ENCODE measurements at regions not wholly inside any gene's neighbourhood (a gene's known extent, or its start where the extent isn't known, plus 50 kb on each side); places are given as distances from the start of the nearest gene placed in this dataset.
"Not testable (repeated sequence)": the region's sequence is repeated elsewhere in the genome, so short reads cannot be mapped to it uniquely, and the experiment has no call there.

DNA sequence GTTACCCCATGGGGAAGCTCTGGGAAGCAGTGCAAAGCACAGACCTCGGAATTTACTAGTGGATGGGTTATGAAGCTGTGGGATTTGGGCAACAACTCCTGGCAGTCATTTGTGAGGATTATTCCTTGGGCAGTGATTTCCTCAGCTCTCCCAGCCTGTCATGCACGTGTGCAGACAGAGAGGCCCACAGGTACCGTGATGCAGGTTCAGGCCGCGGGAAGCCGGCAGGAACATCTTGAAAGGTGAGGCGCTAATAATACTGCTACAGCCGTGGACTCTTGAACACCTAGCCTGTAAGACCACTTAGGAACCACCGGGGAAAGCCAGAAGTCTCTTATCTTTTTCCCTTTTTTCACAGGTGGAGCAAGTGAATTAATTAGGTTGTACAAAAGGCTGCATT is 80.2 kb upstream of the CPHXL start:
- H3K4me1 ChIP-seq (ENCODE audit: control insufficient read depth, insufficient read depth, low read length) = no peaks in the 10 kb centered on the region
- no peaks in the 10 kb centered on the region for H3K9me3 ChIP-seq (replicated peaks; ENCODE audit: low read length)
- H3K36me3 ChIP-seq (ENCODE audit: insufficient read depth, low read length) = no peaks in the 10 kb centered on the region
- peaks cover 4% of the 10 kb centered on the region for H3K27me3 ChIP-seq (ENCODE audit: control insufficient read depth, insufficient read depth, low read length)
- no peak overlapping the region for H3K4me3 ChIP-seq (ENCODE audit: low read length)
- no peak overlapping the region for H3K4me2 ChIP-seq (ENCODE audit: low read length)
- no peak overlapping the region for H3K9ac ChIP-seq (ENCODE audit: low read depth, low read length)

DNA sequence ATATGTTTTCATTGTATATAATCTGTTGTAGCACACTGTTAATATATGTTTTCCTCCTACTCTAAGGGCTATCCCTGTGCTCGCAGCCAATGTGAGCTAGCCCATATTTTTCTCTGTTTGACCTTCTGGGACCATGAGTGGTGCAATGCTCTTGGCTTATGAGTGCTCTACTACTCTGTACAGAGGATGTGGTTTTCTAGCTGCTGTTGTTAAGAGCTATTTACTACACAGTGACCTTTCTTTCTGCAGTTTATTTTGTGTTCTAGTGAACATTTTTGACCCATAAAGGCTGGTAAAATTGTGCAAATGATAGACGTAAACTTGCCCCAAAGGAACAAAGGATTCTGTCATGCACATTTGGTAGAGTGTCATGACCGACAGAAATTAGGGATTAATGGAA is 84.1 kb upstream of the CPHXL start:
- H3K9me3 ChIP-seq (replicated peaks; ENCODE audit: low read length) = no peaks in the 10 kb centered on the region
- H3K36me3 ChIP-seq (ENCODE audit: insufficient read depth, low read length) = no peaks in the 10 kb centered on the region
- no peaks in the 10 kb centered on the region for H3K4me1 ChIP-seq (ENCODE audit: control insufficient read depth, insufficient read depth, low read length)
- H3K9ac ChIP-seq (ENCODE audit: low read depth, low read length) = no peak overlapping the region
- no peak overlapping the region for H3K4me2 ChIP-seq (ENCODE audit: low read length)
- H3K27me3 ChIP-seq (ENCODE audit: control insufficient read depth, insufficient read depth, low read length) = peaks cover 4% of the 10 kb centered on the region
- H3K4me3 ChIP-seq (ENCODE audit: low read length) = no peak overlapping the region

DNA sequence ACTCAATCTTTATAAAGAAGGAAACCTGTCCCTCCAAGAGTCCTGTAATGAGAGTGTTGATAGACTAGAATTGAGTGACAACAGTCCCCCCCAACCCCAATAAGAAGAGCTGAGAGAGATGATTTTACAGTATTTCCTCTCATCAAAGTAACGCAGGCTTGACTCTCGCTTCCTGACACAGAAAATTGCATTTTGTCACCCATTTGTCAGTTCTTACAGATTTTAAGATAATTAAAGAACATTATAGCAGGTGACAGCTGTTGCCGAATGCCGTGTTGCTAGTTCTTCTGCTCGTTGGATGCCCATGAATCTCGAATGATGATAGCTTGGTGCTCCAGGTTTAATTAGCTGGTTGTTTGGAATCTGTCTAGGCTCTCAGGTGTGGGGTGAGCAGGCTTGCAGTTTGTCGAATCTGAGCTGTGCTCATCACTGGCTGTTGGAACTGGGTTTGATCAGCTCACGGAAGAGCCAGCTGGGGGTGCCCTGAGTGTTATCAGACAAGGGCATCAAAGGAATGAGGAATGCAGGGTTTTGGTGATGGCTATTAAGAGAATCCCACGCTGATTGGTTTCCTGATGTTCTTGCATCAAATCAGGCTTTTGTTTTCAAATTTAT is 84.8 kb upstream of the CPHXL start:
- Histone ChIP-seq H3K9ac (ENCODE audit: low read depth, low read length) (no peak overlapping the region), H3K4me3 (ENCODE audit: low read length) (no peak overlapping the region), H3K4me2 (ENCODE audit: low read length) (no peak overlapping the region), H3K9me3 (replicated peaks; ENCODE audit: low read length) (no peaks in the 10 kb centered on the region), H3K4me1 (ENCODE audit: control insufficient read depth, insufficient read depth, low read length) (no peaks in the 10 kb centered on the region), H3K27me3 (ENCODE audit: control insufficient read depth, insufficient read depth, low read length) (peaks cover 4% of the 10 kb centered on the region), H3K36me3 (ENCODE audit: insufficient read depth, low read length) (no peaks in the 10 kb centered on the region)

DNA sequence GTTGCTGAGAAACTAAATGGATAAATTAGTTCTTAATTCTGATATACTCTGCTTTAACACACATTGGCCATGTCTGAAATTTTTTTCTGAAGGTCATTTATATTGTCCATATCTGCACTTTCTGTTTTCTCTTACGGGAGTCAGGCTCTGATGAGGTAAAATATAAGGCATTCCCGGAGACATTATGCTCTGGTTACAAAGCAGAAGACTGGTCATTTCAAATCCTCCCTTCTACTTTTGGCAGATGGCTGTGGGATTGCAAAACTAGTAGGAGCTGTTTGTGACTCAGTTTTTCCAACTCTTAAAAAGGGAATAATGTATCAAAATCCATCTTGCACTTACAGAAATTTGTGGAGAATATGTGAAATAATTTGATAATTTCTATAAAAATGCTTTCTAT is 92.2 kb upstream of the CPHXL start:
- no peaks in the 10 kb centered on the region for H3K27me3 ChIP-seq (ENCODE audit: control insufficient read depth, insufficient read depth, low read length)
- no peaks in the 10 kb centered on the region for H3K4me1 ChIP-seq (ENCODE audit: control insufficient read depth, insufficient read depth, low read length)
- H3K9me3 ChIP-seq (replicated peaks; ENCODE audit: low read length) = no peaks in the 10 kb centered on the region
- H3K4me2 ChIP-seq (ENCODE audit: low read length) = no peak overlapping the region
- H3K9ac ChIP-seq (ENCODE audit: low read depth, low read length) = no peak overlapping the region
- H3K36me3 ChIP-seq (ENCODE audit: insufficient read depth, low read length) = no peaks in the 10 kb centered on the region
- H3K4me3 ChIP-seq (ENCODE audit: low read length) = no peak overlapping the region

DNA sequence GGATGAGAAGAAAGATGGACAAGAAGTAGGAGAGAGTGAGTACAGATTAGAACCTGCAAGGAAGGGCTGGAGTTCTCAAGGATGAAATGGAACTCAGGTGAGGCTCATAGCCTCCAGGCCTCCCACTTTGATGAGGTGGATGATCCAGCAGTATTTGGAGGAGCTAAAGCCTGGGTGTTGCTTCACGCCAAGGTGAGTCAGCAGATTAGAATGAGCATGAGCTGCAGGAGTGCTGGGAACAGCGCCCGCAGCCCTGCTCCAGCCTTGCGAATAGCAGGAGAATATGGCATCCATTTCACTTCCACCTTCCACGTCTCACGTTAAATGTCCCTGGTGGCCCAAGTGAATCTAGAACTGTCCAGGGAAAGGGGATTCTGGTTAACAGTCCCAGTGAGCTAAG is 94.4 kb upstream of the CPHXL start:
- no peaks in the 10 kb centered on the region for H3K27me3 ChIP-seq (ENCODE audit: control insufficient read depth, insufficient read depth, low read length)
- no peaks in the 10 kb centered on the region for H3K4me1 ChIP-seq (ENCODE audit: control insufficient read depth, insufficient read depth, low read length)
- H3K4me3 ChIP-seq (ENCODE audit: low read length) = no peak overlapping the region
- H3K36me3 ChIP-seq (ENCODE audit: insufficient read depth, low read length) = no peaks in the 10 kb centered on the region
- H3K9me3 ChIP-seq (replicated peaks; ENCODE audit: low read length) = no peaks in the 10 kb centered on the region
- H3K9ac ChIP-seq (ENCODE audit: low read depth, low read length) = no peak overlapping the region
- no peak overlapping the region for H3K4me2 ChIP-seq (ENCODE audit: low read length)

DNA sequence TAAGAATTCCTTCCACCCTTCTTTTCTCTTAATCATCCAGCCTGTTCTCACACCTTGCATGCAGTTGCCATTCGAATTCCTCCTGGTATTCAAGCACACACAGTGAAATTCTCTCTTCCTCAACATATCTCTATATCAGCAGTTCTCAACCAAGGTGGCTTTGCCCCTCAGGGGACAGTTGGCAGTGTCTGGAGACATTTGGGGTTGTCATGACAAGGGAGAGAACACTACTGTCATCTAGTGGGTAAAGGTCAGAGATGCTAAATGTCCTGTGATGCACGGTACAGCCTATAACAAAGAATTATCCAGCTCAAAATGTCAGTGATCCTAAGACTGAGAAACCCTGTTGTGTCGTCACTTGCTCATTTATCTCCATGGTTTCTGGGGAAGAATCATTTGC is 94.8 kb upstream of the CPHXL start:
- Histone ChIP-seq H3K4me1 (ENCODE audit: control insufficient read depth, insufficient read depth, low read length) (no peaks in the 10 kb centered on the region), H3K4me2 (ENCODE audit: low read length) (no peak overlapping the region), H3K27me3 (ENCODE audit: control insufficient read depth, insufficient read depth, low read length) (no peaks in the 10 kb centered on the region), H3K4me3 (ENCODE audit: low read length) (no peak overlapping the region), H3K9me3 (replicated peaks; ENCODE audit: low read length) (no peaks in the 10 kb centered on the region), H3K9ac (ENCODE audit: low read depth, low read length) (no peak overlapping the region), H3K36me3 (ENCODE audit: insufficient read depth, low read length) (no peaks in the 10 kb centered on the region)

DNA sequence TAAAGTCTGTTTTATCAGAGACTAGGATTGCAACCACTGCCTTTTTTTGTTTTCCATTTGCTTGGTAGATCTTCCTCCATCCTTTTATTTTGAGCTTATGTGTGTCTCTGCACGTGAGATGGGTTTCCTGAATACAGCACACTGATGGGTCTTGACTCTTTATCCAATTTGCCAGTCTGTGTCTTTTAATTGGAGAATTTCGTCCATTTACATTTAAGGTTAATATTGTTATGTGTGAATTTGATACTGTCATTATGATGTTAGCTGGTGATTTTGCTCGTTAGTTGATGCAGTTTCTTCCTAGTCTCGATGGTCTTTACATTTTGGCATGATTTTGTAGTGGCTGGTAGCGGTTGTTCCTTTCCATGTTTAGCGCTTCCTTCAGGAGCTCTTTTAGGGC is 99.5 kb upstream of the CPHXL start:
- not testable (repeated sequence) for H3K4me2 ChIP-seq (ENCODE audit: low read length); H3K9me3 ChIP-seq (replicated peaks; ENCODE audit: low read length); H3K9ac ChIP-seq (ENCODE audit: low read depth, low read length); H3K27me3 ChIP-seq (ENCODE audit: control insufficient read depth, insufficient read depth, low read length); H3K36me3 ChIP-seq (ENCODE audit: insufficient read depth, low read length); H3K4me3 ChIP-seq (ENCODE audit: low read length); H3K4me1 ChIP-seq (ENCODE audit: control insufficient read depth, insufficient read depth, low read length)

DNA sequence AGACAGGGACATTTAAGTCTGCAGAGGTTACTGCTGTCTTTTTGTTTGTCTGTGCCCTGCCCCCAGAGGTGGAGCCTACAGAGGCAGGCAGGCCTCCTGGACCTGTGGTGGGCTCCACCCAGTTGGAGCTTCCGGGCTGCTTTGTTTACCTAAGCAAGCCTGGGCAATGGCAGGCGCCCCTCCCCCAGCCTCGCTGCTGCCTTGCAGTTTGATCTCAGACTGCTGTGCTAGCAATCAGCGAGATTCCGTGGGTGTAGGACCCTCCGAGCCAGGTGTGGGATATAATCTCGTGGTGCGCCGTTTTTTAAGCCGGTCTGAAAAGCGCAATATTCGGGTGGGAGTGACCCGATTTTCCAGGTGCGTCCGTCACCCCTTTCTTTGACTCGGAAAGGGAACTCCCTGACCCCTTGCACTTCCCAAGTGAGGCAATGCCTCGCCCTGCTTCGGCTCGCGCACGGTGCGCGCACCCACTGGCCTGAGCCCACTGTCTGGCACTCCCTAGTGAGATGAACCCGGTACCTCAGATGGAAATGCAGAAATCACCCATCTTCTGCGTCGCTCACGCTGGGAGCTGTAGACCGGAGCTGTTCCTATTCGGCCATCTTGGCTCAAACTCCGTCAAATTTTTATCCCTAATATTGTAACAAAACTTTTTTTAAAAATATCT is 101.2 kb upstream of the CPHXL start:
- H3K9me3 ChIP-seq (replicated peaks; ENCODE audit: low read length); H3K4me2 ChIP-seq (ENCODE audit: low read length); H3K4me3 ChIP-seq (ENCODE audit: low read length); H3K27me3 ChIP-seq (ENCODE audit: control insufficient read depth, insufficient read depth, low read length); H3K36me3 ChIP-seq (ENCODE audit: insufficient read depth, low read length); H3K9ac ChIP-seq (ENCODE audit: low read depth, low read length); H3K4me1 ChIP-seq (ENCODE audit: control insufficient read depth, insufficient read depth, low read length): not testable (repeated sequence)

DNA sequence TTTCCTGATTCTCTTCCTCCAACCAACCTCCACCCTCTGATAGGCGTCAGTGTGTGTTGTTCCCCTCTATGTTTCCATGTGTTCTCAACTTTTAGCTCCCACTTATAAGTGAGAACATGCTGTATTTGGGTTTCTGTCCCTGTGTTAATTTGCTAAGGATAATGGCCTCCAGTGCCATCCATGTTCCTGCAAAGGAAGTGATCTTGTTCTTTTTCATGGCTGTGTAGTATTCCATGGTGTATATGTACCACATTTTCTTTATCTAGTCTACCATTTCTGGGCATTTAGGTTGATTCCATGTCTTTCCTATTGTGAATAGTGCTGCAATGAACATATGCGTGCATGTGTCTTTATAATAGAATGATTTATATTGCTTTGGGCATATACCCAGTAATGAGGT is 107.1 kb upstream of the CPHXL start:
- H3K9me3 ChIP-seq (replicated peaks; ENCODE audit: low read length); H3K4me3 ChIP-seq (ENCODE audit: low read length); H3K36me3 ChIP-seq (ENCODE audit: insufficient read depth, low read length); H3K9ac ChIP-seq (ENCODE audit: low read depth, low read length); H3K27me3 ChIP-seq (ENCODE audit: control insufficient read depth, insufficient read depth, low read length); H3K4me1 ChIP-seq (ENCODE audit: control insufficient read depth, insufficient read depth, low read length); H3K4me2 ChIP-seq (ENCODE audit: low read length): not testable (repeated sequence)

DNA sequence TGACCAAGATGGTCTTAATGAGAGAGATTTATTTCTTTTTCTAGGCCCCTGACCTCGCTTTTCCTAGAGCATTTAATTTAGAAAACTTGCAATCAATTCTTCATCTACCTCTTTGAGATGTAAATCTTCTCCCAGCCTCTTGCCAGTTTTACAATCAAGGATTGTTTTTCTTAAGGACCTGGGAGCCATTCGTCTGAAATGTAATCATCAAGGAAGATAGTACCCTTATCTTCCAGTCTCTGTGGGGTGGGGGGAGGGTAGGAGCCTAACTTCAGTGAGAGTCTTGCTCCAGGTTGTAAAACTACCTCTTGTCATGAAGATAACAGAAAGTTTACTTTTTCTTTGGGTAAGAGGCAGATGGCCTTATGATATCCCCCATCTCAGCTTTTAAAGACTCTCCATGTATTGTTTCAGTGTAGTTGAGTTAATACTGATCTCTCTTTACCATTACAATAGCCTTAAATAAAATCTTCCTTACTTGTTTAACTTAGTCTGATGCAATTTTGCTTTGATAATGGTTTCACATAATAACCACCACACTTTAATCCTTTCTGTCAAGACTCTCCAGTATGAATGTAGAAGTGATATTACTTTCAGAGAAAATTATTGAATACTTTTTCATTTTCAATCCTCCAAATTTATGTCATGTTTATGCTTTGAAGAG is 110.2 kb upstream of the CPHXL start:
- no peak overlapping the region for H3K4me3 ChIP-seq (ENCODE audit: low read length)
- no peaks in the 10 kb centered on the region for H3K9me3 ChIP-seq (replicated peaks; ENCODE audit: low read length)
- H3K27me3 ChIP-seq (ENCODE audit: control insufficient read depth, insufficient read depth, low read length) = no peaks in the 10 kb centered on the region
- H3K9ac ChIP-seq (ENCODE audit: low read depth, low read length) = no peak overlapping the region
- H3K4me1 ChIP-seq (ENCODE audit: control insufficient read depth, insufficient read depth, low read length) = no peaks in the 10 kb centered on the region
- H3K4me2 ChIP-seq (ENCODE audit: low read length) = no peak overlapping the region
- H3K36me3 ChIP-seq (ENCODE audit: insufficient read depth, low read length) = no peaks in the 10 kb centered on the region

DNA sequence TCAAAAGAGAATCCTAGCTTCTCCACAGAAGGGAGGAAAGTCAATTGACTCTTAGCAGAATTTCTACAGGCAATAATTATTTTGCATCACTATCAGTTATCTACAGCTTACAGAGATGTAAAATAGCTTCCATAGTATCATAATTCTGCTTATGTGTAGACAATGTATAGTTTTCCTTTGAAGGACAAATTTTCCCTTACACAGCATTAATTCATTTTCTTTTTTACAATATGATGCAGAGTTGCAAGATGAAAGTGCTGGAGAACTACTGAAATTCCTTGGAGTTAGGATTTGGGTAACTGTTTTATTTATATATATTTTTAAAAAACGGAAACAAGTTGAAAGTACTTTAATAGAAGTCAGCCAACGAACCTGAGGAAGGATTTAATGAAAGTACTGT is 111.0 kb upstream of the CPHXL start:
- no peak overlapping the region for H3K4me2 ChIP-seq (ENCODE audit: low read length)
- no peak overlapping the region for H3K9ac ChIP-seq (ENCODE audit: low read depth, low read length)
- H3K27me3 ChIP-seq (ENCODE audit: control insufficient read depth, insufficient read depth, low read length) = no peaks in the 10 kb centered on the region
- H3K4me1 ChIP-seq (ENCODE audit: control insufficient read depth, insufficient read depth, low read length) = no peaks in the 10 kb centered on the region
- no peaks in the 10 kb centered on the region for H3K9me3 ChIP-seq (replicated peaks; ENCODE audit: low read length)
- no peaks in the 10 kb centered on the region for H3K36me3 ChIP-seq (ENCODE audit: insufficient read depth, low read length)
- no peak overlapping the region for H3K4me3 ChIP-seq (ENCODE audit: low read length)

DNA sequence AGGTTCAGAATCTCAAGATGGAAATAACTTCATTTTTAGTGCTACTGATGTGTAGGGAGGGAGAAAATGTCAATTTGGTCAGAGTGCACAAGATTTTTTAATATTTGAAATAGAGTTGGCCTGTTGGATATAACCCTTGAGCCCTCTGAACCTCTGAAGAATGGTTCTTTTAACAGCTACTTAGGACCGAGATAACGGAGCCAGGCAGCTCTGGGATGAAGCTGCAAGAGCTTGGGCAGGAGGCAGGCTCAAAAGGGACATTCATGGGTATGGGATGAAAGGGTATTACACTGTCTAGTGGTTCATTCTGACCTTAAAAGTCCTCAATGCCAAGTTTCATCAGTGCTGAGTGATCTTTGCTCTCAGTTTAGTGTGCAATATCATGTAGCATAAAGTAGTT is 111.4 kb upstream of the CPHXL start:
- no peaks in the 10 kb centered on the region for H3K4me1 ChIP-seq (ENCODE audit: control insufficient read depth, insufficient read depth, low read length)
- H3K36me3 ChIP-seq (ENCODE audit: insufficient read depth, low read length) = no peaks in the 10 kb centered on the region
- H3K9ac ChIP-seq (ENCODE audit: low read depth, low read length) = no peak overlapping the region
- no peak overlapping the region for H3K4me3 ChIP-seq (ENCODE audit: low read length)
- H3K4me2 ChIP-seq (ENCODE audit: low read length) = no peak overlapping the region
- H3K27me3 ChIP-seq (ENCODE audit: control insufficient read depth, insufficient read depth, low read length) = no peaks in the 10 kb centered on the region
- no peaks in the 10 kb centered on the region for H3K9me3 ChIP-seq (replicated peaks; ENCODE audit: low read length)
